ENCODE measurements at regions not wholly inside any gene's neighbourhood (a gene's known extent, or its start where the extent isn't known, plus 50 kb on each side); places are given as distances from the start of the nearest gene placed in this dataset.
"Not testable (repeated sequence)": the region's sequence is repeated elsewhere in the genome, so short reads cannot be mapped to it uniquely, and the experiment has no call there.

DNA sequence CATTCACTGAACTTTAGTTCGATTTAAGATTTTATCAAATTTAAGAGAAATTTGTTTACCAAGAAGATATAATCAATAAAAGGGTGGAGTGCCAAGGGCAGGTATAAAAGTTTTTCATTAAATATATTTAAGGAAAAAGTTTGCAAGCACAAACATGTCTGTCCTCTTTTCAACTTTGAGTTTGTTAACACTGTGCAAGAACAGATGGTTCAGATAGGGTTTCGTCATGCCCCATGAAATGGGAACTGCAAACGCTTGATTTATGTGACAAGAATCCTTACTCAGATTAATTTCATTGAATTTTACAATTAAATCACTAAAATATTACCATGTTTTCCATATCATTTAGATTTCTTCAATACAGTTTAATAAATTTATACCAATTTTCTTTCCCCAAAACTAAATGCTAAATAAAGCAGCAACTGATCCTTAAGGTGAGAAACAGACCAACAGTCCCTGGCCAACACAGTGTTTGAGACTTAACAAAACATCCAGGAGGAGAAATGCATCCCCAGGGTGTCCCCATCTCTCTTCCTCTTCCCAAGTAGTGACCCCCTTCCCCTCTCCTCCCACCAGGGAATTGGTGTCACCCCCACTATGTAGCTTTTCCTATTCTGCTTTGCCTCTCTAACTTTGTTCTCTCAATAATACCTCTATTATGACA, 292.9 kb downstream of the LTN1 start:
- no peak for DNase-seq

DNA sequence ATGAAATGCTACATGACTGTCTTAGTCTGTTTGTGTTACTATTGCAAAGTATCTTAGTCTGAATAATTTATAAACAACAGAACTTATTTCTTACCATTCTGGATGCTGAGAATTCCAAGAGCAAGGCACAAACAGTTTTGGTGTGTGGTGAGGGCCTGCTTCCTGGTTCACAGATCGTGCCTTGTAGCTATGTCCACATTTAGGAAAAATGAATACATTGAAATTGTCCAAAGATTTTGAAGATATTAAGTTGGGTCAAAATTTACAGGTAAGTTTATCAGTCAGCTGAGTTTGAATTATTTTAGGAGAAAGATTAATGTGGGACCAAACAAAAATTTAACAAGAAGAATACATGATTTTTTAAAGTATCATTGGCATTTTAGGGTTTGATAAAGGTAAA, 293.5 kb downstream of the LTN1 start:
- DNase-seq: no peak

DNA sequence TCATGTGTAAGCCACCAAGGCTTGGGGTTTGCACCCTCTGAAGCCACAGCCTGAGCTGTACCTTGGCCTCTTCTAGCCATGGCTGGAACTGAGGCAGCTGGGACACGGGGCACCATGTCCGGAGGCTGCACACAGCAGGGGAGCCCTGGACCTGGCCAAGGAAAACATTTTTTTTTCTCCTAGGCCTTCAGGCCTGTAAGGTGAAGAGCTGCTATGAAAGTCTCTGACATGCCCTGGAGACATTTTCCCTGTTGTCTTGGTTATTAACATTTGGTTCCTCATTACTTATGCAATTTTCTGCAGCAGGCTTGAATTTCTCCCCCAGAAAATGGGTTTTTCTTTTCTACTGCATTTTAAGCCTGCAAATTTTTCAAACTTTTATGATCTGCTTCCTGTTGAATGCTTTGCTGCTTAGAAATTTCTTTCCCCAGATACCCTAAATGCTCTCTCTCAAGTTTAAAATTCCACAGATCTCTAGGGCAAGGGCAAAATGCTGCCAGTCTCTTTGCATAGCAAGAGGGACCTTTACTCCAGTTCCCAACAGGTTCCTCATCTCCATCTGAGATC, 295.8 kb downstream of the LTN1 start:
- DNase-seq: no peak

DNA sequence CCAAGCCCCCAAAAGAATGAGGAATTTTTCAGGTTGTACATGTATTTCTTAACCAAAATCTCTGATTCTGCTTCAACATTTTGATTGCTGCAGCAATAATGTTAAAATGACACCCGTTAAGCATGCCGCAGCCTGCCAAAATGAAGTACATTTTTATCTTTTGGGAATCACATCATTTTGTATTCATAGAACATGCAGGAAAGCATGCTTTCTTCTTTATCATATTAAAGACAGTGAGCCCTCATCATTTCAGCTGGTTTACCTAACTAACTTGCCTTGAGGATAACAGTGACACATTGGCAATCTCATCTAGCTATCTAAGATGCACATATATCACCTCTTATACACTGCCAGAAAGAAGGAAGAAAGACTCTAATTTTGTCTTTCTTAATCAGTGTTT, 299.2 kb downstream of the LTN1 start:
- no peak for DNase-seq

DNA sequence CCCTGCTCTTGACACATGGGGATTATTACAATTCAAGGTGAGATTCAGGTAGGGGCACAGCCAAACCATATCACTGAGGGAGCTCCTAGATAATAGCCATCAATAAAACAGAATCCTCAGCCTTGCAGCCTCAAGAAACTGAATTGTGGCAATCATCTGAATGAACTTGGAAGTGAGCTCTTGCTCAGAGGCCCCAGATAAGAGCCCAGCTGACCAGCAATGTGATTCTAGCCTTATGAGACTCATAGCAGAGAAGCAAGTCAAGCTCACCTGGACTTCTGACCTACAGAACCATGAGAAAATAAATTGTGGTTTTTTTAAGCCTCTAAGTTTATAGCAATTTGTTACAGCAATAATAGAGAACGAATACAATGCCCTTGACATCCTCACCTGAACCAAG, 302.5 kb downstream of the LTN1 start:
- no peak for DNase-seq

DNA sequence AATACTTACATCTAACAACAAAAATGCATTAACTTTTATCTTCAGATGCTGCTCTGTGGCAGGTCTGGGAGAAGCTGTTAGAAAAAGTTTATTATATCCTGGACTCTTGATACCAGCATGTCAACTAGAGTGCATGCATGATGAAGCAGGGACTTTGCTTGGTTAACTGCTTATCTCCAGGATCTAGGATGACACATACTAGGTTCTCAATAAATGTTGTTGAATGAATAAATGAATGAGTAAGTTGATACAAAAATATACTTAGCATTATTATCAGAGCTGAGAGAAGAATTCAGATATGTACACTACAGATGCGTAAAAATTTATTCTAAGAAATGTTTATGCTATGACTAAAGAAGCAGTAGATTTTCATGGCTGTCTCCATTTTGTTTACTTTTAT, 304.3 kb downstream of the LTN1 start:
- DNase-seq: no peak

DNA sequence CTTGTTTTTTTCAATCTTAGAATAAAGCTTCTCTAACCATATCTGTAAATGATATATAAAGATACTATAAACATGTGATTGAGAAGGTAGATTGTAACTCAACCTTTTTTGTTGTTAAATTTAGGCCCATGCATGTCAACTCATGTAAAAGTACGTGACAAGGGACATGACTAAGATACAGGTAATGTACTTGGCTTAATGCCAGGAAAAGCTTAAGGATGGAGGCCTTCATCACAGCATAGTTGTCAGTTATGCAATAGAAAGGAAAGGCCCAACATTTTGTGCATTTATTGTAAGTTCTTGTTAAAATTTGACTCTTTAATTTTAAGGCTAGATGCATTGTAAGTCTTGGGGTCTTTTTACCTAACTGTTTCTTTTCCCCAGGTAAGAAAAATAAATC, 305.1 kb downstream of the LTN1 start:
- DNase-seq: no peak

DNA sequence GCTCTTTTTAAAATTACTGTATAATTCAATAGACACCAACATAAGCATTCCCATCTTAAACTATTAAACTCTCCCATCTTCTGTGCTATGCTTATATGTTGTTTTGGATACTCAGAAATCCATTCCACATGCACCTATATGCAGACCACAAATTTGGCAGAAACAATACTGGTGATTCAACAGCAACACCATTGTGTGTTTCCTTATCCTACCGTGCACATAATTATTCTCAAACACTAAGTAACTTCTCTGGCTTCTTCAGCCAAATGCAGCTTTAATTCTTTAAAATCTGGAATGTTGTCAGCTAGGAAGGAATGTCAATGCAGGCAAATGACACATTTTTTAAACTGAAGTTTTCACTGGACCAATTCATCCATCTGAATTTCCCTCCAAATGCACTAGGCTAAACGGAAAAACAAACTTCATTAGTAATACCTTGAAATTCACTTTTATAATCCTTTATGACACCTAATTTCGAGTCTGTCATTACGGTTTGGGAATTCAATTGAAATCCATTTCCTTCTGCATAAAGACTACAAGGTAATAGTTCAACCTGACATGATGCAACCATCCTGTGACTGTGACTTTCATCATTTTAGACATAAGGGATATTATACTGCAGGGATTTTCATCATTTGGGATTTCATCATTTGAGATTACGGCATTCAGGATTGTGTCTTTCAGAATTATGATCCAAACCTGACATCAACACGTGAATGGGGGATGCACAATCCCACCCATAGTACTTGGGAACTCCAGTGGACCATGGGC, 308.5 kb downstream of the LTN1 start:
- DNase-seq: no peak

DNA sequence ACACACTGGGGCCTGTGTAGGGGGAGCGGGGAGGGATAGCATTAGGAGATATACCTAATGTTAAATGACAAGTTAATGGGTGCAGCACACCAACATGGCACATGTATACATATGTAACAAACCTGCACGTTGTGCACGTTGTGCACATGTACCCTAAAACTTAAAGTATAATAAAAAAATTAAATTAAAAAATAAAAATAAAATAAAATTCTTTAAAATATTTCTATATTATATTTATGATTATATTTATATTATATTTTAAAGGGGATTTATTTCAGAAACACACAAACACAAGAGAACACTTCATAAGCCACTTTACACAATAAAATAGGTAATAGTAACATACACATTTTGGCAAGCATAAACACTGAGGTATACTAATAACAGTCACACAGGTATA, 309.8 kb downstream of the LTN1 start:
- not testable (repeated sequence) for DNase-seq

DNA sequence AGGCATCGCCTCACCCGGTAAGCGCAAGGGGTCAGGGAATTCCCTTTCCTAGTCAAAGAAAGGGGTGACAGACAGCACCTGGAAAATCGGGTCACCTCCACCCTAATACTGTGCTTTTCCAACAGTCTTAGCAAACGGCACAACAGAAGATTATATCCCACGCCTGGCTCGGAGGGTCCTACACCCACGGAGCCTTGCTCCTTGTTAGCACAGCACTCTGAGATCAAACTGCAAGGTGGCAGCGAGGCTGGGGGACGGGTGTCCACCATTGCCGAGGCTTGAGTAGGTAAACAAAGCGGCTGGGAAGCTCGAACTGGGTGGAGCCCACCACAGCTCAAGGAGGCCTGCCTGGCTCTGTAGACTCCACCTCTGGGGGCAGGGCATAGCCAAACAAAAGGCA, 315.6 kb downstream of the LTN1 start:
- not testable (repeated sequence) for DNase-seq

DNA sequence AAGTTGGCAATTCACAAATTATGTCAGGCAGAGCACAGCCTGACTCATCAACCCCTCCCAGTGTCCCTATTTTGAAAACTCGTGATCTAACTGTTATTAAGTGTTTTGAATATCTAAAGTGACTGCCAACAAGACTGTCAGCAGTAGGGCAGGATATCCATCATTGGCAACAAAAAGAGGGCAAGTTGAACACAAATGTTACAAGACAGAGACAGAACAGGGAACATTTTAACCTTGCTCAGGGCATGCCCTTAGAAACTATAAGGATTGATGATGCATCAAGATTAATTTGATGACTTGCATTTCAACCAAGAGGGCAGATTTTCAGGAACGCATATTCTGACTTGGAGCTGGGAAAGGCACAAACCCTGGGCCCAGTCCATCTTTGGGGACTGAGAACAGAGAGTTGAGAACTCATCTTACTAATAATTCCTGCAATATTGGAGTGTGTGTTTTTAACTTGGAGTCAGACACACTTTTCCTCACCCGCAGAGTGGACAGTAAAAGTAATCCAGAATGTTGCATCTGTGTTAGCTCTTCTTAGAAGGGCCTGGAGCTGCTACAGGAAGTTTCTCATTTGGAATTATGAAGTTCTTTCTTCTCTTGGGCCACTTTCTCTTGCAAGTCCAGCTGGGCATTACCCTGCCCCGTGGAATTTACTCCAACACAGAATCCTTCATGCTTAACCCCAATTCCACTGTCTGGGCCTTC, 317.2 kb downstream of the LTN1 start:
- DNase-seq: no peak

DNA sequence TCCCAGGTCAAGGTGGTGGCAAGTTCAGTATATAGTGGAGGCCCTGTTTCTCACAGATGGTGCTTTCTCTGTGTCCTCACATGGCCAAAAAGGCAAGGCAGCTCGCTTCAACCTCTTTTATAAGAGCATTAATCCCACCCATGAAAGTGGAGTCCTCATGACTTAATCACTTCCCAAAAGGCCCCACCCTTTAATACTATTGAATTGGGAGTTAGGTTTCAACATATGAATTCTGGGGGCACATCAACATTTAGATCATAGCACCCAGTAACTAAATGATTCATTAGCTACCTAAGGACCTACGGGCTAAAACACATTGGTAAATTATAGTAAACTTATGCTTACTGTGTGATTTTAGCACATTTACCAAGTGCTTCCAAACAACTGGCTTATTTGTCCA, 317.9 kb downstream of the LTN1 start:
- no peak for DNase-seq

DNA sequence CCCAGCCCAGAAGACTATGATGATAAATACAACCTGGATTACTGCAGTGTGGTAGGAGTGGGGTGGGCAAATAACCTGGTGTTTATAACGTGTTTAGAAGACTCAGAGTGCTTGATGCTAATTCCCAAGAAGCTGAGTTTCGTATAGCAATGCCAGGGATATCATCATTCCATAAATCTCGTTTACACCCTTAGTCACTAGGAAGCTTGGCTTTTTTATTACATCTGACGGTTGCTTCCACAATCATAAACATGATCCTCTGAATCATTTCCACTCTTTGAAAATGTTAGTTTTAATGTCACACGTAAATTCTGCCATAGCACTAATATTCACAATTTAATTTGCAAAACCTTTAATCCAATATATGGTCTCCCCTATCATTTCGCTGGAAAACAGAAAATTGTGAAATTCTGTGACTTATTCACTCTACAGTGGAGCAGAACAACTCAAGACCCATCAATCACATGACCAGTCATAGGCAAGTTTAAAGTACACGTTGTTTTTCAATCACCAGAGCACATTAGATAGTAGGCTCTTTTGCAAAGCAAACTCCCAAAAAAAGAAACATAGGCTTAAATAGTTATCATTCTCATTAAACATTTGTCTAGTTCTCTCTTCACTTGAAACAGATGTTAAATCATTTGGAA, 321.0 kb downstream of the LTN1 start:
- DNase-seq: no peak

DNA sequence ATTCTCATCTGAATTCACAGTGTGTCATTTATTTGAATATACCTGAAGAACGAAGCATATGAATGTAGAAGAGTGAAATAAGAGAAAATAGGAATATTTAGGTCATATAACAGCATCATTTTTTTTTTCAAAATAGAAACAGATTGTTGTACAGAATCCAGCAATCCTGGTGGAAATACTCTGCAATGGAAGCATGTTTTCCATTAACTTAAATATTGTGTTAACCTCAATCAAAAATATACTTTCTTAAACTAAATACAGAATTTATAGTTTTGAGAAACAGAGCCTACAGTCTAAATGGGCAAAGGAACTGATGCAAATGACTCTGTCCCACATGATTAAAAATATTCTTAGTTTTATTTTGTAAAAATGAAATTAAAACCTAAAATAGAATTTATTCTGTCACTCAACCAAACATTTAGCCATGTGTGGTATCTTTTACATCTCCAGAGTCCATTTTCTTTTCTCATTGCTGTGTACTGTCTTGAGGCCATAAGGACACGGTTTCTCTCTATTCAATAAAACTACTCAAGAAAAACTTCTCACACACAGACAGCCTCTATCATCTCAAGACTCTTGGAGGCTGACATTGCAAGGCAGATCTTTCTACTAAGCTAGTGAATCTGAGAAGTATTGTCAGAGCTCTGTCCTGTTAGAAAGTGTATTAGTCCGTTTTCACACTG, 322.6 kb downstream of the LTN1 start:
- no peak for DNase-seq

DNA sequence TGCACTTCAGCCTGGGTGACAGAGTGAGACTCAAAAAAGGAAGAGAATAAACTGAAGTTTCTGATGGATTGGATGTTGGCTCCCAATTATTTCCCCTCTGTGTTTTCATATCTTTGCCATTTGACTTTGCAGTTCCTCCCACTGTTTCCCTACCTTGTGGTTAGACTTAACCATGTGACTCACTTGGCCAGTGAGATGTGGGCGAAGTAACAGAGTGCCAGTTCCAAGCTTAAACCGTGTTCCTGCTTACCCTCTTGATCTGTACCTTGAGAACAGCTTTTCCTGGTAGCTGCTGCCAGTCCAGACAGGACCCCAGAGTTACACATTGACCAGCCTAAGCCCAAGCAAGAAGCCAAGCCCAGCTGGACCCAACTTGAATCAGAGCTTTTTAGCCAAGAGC, 323.4 kb downstream of the LTN1 start:
- DNase-seq: no peak

DNA sequence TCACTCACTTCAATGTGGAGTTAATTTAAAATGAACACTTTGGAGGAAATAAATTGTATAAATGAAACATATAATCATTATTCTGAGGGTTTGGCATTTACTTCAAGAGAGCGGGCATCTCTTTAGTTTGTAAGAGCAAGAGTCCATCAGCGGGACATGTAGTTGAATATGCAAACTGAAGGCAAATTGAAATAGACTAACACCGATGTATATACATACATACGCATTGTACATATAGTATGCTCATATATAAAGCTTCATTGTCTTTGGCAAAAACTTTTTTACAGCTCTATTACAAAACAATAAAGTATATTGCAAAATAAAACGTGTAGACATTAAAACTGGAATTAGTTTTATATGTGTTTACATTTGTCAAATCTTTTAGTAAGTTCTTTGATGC, 328.9 kb downstream of the LTN1 start:
- DNase-seq: no peak

DNA sequence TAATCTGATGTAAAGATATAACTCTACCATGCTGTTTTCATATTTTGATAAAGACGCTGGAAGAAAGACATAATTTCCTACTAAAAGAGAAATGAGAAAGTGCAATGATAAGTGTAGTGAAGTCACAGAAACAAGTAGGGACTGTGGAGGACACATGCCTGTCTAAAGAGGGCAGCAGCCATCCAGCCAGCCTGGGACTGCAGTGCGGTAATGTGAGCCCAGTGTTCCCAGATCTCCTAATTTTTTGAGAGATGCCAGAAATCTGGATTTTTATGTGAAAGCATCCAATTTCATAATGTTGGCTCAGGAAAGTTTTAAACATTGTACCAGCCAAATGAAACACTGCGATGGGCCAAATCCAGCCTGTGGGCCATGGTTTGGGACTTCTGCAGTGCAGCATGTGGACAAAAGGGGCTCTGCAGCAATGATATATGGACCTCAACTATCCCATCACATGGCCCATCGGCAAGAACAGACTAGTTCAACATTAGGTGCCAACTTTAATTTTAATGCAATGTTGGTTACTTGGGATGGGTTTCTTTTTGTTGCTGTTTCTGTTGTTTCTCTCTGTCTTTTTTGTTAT, 329.5 kb downstream of the LTN1 start:
- DNase-seq: no peak

DNA sequence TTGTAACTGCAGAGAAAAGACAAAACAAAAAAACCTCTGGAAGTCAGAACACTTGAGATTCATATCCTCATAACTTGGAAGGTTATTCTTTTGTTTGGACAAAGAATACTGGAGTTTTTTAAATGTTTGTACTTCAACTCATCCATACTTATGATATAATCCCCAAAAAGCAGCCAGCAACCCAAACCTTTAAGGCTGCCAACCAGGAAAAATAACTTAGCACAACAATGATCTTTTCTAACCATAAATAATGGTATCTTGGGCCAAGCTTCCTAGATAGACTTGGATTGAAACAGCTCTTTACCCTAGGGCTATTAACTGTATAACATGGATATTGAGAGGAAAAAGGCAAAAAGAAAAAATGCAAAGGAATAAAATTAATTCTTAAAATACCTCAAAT, 335.1 kb downstream of the LTN1 start:
- no peak for DNase-seq

DNA sequence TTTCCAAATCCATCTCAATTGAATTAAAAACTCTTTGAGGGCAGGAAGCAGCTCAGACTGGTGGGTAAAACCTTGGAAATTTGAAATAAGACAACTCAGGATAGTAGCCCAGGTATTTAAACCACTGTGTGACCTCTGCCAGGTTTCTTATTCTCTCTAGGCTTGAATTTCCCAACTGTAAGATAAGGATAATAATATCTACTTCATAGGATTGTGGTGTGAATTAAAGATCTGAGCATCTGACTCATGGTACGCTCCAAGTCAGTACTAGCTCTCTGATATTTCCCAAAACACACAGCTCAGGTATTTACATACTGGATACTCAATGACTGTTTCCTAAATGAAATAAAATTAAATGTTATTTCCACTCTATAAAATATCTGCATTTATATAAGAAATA, 337.2 kb downstream of the LTN1 start:
- no peak for DNase-seq

DNA sequence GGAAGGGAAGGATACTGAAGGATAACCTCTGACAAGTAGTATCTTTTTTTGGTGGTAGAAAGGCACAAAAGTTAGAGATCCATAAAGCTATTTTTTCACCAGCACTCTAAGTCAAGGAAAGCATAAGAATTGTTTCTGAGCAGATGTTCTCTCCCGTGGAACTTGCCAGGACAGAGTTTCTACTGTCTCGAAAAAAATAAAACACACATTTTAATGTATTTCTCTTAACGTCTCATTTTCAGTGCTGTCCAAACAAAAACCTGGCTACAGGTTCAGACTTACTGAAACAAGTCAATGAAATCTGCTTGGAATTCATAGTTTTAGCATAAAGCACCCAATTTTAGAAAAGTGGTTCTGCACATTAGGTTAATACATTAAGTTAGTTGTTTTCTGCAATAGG, 338.3 kb downstream of the LTN1 start:
- no peak for DNase-seq

DNA sequence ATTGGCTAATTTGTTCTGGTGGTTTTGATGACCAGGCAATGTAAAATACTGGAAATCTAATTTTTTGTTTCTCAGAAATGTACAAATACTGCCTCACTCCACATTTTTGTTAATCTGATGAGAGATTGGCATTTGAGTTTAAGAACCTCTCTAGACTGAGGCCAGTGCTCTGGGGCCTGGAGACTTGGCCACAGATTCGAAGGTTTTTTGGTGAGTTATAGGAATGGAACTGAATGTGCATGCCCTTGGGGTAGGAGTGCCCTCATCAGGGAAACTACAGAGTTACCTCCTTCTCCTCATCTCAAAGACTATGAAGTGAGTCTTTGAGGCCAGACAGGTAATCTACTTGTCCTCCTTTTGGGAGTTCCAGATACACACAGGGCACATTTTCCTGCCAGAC, 347.9 kb downstream of the LTN1 start:
- peak; percentile 52 for DNase-seq

DNA sequence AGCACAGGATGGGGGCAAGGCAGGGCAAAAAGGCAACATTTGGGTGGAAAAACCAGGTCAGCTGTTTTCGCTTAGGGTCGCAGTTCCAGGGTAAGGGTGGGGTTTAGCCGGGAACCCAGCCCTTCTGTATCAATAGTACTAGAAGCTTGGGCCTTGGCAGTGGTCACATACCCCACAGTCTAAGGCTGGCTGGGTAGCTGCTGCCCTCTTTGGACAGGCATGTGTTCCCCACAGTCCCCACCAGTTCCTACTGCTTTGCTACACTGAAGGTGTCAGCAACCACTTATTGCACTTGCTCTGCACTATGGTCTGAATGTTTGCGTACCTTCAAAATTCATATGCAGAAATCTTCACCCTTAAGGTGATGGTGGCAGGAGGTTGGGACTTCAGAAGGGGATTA, 349.8 kb downstream of the LTN1 start:
- no peak for DNase-seq

All from islet precursor cell (in vitro differentiated cells).